Activated naive CD8-positive, alpha-beta T cell (primary cell): ENCODE measurements at regions not wholly inside any gene's neighbourhood (a gene's known extent, or its start where the extent isn't known, plus 50 kb on each side); places are given as distances from the start of the nearest gene placed in this dataset.

ENCODE experiments used
- H3K27ac Mint-ChIP-seq: one replicate; pipeline ENCODE4 v1.8.0; 2021; ENCODE audit warnings: mixed read lengths
- H3K27me3 Mint-ChIP-seq: one replicate; pipeline ENCODE4 v1.8.0; 2021; ENCODE audit warnings: mixed read lengths
- H3K36me3 Mint-ChIP-seq: one replicate; pipeline ENCODE4 v1.8.0; 2021; ENCODE audit warnings: mixed read lengths
- H3K4me1 Mint-ChIP-seq: one replicate; pipeline ENCODE4 v1.8.0; 2021; ENCODE audit warnings: low read depth, mixed read lengths
- H3K4me3 Mint-ChIP-seq: one replicate; pipeline ENCODE4 v1.8.0; 2021; ENCODE audit warnings: mild to moderate bottlenecking, mixed read lengths
- H3K9me3 Mint-ChIP-seq: one replicate; pipeline ENCODE4 v1.8.0; 2021; ENCODE audit warnings: low read depth, mixed read lengths

DNA sequence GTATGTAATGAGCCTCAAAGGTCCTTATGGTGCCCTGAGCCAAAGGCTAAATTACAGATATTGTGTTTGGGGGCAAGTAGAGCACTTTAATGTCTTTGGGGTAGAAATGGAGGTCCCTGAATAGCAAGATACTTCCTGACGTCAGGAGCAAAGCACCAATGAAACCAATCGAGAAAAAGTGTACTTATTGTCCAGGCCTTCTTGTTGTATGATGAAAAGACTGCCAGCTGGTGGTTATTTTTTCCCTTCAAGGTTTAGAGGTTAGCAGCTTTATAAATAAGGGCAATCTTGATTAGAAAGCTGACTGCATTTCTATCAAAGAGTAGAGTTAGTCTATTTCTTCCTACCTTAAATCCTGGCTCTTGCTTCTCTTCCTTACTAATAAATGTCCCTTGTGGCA lies 76.1 kb upstream of the HSF2 start:
- Mint-ChIP-seq H3K27me3 (peaks cover 1% of the 10 kb centered on the region), H3K36me3 (peaks cover 4% of the 10 kb centered on the region), H3K4me1 (peaks cover 20% of the 10 kb centered on the region), H3K9me3 (no peaks in the 10 kb centered on the region), H3K4me3 (peak overlapping the region; percentile 91), H3K27ac (peak overlapping the region; percentile 47)

DNA sequence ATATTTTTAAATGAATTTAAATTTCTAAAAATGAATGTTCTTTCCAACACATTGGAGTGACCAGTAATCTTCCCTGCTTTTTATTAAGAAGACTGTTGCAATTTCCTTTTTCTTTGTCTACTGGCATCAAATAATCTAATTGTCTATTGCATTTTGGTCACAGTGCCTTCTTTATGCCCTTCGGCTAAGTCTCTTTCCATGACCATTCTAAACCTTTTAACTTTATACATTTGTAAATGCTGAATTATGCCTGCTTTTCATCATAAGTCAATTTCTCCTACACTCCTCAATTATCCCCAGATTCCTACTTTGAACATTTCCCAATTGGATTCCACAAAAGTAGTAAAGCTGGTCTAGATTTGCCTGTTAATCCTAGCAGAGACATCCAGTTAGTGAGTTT lies 69.1 kb upstream of the HSF2 start:
- H3K9me3 Mint-ChIP-seq, result no peaks in the 10 kb centered on the region
- peaks cover 3% of the 10 kb centered on the region for H3K27me3 Mint-ChIP-seq
- H3K36me3 Mint-ChIP-seq, result no peaks in the 10 kb centered on the region
- no peak overlapping the region for H3K27ac Mint-ChIP-seq
- H3K4me1 Mint-ChIP-seq, result no peaks in the 10 kb centered on the region
- no peak overlapping the region for H3K4me3 Mint-ChIP-seq

DNA sequence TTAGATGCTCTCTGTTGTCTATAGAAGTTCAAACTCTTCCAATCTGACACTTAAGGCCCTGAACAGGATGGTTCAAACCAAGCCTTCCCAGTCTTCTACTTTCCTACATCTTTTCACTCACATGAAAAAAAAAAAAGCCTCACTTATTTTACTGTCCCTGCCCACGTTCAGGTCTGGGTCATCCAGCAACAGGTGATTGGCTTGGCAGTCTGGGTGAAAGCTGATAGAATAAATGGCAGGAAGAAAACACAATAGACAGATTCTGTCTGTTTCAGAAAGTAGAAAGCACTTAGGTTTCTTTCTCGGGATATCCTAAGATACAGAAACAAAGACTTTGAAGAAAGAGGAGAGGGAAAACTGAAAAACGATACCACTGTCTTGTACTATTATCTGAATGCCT lies 61.8 kb upstream of the HSF2 start:
- H3K27me3 Mint-ChIP-seq, result peaks cover 4% of the 10 kb centered on the region
- H3K27ac Mint-ChIP-seq, result no peak overlapping the region
- no peaks in the 10 kb centered on the region for H3K36me3 Mint-ChIP-seq
- no peaks in the 10 kb centered on the region for H3K4me1 Mint-ChIP-seq
- no peaks in the 10 kb centered on the region for H3K9me3 Mint-ChIP-seq
- H3K4me3 Mint-ChIP-seq, result no peak overlapping the region

DNA sequence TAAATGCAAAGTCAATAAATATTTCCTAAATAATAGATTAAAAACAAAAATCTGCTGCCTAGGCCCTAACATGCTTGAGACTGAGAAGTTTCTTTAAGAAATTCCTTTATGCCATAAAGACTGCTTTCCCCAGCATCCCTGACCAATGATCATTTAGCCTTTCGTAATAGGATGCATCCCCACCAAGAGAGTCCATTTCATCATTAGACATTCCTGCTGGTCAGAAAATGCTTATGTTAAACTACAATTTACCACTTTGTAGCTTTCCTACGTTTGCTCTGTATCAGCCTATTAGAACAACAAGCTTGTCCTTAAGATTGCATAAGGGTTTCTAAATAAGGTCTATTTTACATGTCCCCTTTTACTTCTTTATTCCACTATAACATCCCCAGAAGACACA lies 59.8 kb upstream of the HSF2 start:
- no peak overlapping the region for H3K4me3 Mint-ChIP-seq
- no peaks in the 10 kb centered on the region for H3K4me1 Mint-ChIP-seq
- H3K27me3 Mint-ChIP-seq, result peaks cover 11% of the 10 kb centered on the region
- no peak overlapping the region for H3K27ac Mint-ChIP-seq
- H3K9me3 Mint-ChIP-seq, result no peaks in the 10 kb centered on the region
- H3K36me3 Mint-ChIP-seq, result no peaks in the 10 kb centered on the region

DNA sequence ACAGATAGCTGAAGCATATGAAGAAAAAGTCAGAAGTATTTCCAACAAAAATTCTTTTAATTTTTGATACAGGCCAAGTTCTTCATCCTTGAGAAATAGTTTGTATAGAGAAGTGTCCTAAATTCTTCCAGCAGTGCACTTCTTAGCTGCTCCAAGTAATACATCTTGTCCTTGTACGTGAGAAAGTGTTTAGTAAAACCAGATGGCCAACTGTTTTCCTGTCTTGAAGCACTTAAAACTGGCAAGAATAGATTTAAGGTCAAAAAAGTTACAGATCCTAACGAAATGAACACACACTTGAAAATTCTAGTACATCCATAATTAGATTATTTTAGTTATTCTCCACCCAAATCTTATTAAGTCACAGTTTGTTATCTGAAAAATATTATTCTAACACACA lies 52.2 kb upstream of the HSF2 start:
- no peaks in the 10 kb centered on the region for H3K9me3 Mint-ChIP-seq
- no peak overlapping the region for H3K4me3 Mint-ChIP-seq
- H3K4me1 Mint-ChIP-seq, result no peaks in the 10 kb centered on the region
- peaks cover 16% of the 10 kb centered on the region for H3K27me3 Mint-ChIP-seq
- H3K27ac Mint-ChIP-seq, result no peak overlapping the region
- no peaks in the 10 kb centered on the region for H3K36me3 Mint-ChIP-seq

DNA sequence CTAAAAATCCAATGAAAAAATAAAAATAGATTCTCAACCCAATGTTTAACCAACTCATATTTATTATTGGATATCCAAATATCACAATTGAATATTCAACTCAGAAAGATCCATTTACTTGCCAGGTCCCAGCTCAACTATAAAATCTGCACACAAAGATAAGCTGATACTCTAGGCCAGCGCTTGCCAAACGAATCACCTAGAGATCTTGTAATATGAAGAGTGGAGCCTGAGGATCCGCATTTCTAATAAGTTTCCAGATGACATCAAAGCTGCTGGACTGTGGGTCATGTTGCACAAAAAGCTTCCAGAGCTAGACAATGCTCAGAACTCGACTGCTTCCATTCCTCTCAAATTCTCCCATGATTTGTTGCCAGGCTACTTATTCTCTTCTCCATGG lies 51.7 kb upstream of the HSF2 start:
- no peaks in the 10 kb centered on the region for H3K4me1 Mint-ChIP-seq
- no peak overlapping the region for H3K4me3 Mint-ChIP-seq
- peaks cover 16% of the 10 kb centered on the region for H3K27me3 Mint-ChIP-seq
- H3K9me3 Mint-ChIP-seq, result no peaks in the 10 kb centered on the region
- no peaks in the 10 kb centered on the region for H3K36me3 Mint-ChIP-seq
- no peak overlapping the region for H3K27ac Mint-ChIP-seq
